Esophagus muscularis mucosa (tissue), 3 donors: ENCODE measurements at regions not wholly inside any gene's neighbourhood (a gene's known extent, or its start where the extent isn't known, plus 50 kb on each side); places are given as distances from the start of the nearest gene placed in this dataset.

Source experiments
- EP300 ChIP-seq: sonication (generic); formaldehyde crosslinking; IDR thresholded peaks from one replicate; pipeline ENCODE4 v1.6.1; 2017; ENCODE audit warnings: antibody characterized with exemption
- TF ChIP-seq, protein P1 (sequence below), 3 experiments: fragments of 200-600 bp in 2 of 3; fragments of 450-650 bp in 1 of 3; sonication (generic) in 2 of 3; IDR thresholded peaks; one replicate each; pipeline ENCODE4 v1.5.1; 2017 to 2019; ENCODE audit warnings: antibody characterized with exemption in 3 of 3, mild to moderate bottlenecking in 2 of 3, moderate library complexity in 1 of 3

DNA sequence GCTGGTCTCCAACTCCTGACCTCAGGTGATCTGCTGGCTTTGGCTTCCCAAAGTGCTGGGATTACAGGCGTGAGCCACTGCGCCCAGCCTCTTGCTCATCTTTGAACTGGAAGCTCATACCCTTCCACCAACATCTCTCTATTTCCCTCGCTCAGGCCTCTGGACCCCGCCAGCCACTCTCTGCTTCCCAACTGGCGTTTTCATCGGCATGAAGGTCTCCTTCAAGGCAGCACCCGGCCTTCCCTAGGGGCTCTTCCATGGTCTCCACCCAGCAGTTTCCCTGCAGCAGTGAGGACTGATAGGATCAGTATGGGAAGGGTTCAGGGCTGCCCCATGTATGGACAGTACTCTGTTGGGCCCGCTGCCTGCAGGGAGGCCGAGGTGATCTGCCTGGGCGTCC lies 65.8 kb upstream of the HS6ST1 start:
- TF ChIP-seq, protein P1, sequence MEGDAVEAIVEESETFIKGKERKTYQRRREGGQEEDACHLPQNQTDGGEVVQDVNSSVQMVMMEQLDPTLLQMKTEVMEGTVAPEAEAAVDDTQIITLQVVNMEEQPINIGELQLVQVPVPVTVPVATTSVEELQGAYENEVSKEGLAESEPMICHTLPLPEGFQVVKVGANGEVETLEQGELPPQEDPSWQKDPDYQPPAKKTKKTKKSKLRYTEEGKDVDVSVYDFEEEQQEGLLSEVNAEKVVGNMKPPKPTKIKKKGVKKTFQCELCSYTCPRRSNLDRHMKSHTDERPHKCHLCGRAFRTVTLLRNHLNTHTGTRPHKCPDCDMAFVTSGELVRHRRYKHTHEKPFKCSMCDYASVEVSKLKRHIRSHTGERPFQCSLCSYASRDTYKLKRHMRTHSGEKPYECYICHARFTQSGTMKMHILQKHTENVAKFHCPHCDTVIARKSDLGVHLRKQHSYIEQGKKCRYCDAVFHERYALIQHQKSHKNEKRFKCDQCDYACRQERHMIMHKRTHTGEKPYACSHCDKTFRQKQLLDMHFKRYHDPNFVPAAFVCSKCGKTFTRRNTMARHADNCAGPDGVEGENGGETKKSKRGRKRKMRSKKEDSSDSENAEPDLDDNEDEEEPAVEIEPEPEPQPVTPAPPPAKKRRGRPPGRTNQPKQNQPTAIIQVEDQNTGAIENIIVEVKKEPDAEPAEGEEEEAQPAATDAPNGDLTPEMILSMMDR (IDR thresholded peaks at IDR 0.05): no peak
- TF ChIP-seq EP300: no peak
